Urinary bladder (tissue), 3 donors: ENCODE measurements at regions not wholly inside any gene's neighbourhood (a gene's known extent, or its start where the extent isn't known, plus 50 kb on each side); places are given as distances from the start of the nearest gene placed in this dataset.
"Not testable (repeated sequence)": the region's sequence is repeated elsewhere in the genome, so short reads cannot be mapped to it uniquely, and the experiment has no call there.

Experiments used
- DNase-seq: peaks from one replicate; pipeline ENCODE4 v3.0.0-alpha.2; 2015; ENCODE audit errors: extremely low spot score
- H3K27ac ChIP-seq: one replicate; pipeline ENCODE4 v1.5.1; 2013; ENCODE audit warnings: low read depth, mild to moderate bottlenecking, moderate library complexity
- H3K36me3 ChIP-seq: one replicate; pipeline ENCODE4 v1.6.1; 2013; ENCODE audit warnings: mild to moderate bottlenecking, moderate library complexity; ENCODE audit not compliant: insufficient read depth
- H3K4me1 ChIP-seq: one replicate; pipeline ENCODE4 v1.6.1; 2013; ENCODE audit warnings: mild to moderate bottlenecking, moderate library complexity; ENCODE audit not compliant: insufficient read depth
- H3K4me3 ChIP-seq: one replicate; pipeline ENCODE4 v1.5.1; 2013; ENCODE audit warnings: low read depth, low read length
- WGBS: extraction: QIAGEN DNeasy Blood & Tissue Kit; methylation state at CpG from one replicate; pipeline ENCODE4 v1.1.7; 2013; 5-methylcytosine and 5-hydroxymethylcytosine counted together
- donor health status: healthy with polysubstance abuse.
- donor health status: healthy.

- no peak for DNase-seq
- no peaks in the 10 kb centered on the region for H3K4me1 ChIP-seq
- no peak overlapping the region for H3K27ac ChIP-seq
- H3K4me3 ChIP-seq, result no peak overlapping the region
- H3K36me3 ChIP-seq, result no peaks in the 10 kb centered on the region
- 44% methylated on average over 1 of the region's 1 CpG for WGBS
These were observed 191.6 kb upstream of the CTNND2 start for GRCh38 chr5:12095808-12096281.

- no peaks in the 10 kb centered on the region for H3K4me1 ChIP-seq
- WGBS, result 97% methylated on average over 6 of the region's 6 CpGs
- DNase-seq, result no peak
- H3K4me3 ChIP-seq, result no peak overlapping the region
- H3K36me3 ChIP-seq, result no peaks in the 10 kb centered on the region
- H3K27ac ChIP-seq, result no peak overlapping the region
These were observed 189.3 kb upstream of the CTNND2 start for GRCh38 chr5:12093586-12093985.

GRCh38 chr5:12080761-12081160 is 176.5 kb upstream of the CTNND2 start:
- Histone ChIP-seq H3K36me3 (no peaks in the 10 kb centered on the region), H3K27ac (no peak overlapping the region), H3K4me3 (no peak overlapping the region), H3K4me1 (no peaks in the 10 kb centered on the region)
- 59% methylated on average over 1 of the region's 1 CpG for WGBS
- DNase-seq, result no peak

GRCh38 chr5:12078286-12078685 is 174.0 kb upstream of the CTNND2 start:
- not testable (repeated sequence) for H3K27ac ChIP-seq, DNase-seq, H3K4me3 ChIP-seq, H3K36me3 ChIP-seq, H3K4me1 ChIP-seq
- 81% methylated on average over 3 of the region's 3 CpGs for WGBS

GRCh38 chr5:12073426-12073825 is 169.2 kb upstream of the CTNND2 start:
- no peaks in the 10 kb centered on the region for H3K36me3 ChIP-seq
- no peak overlapping the region for H3K4me3 ChIP-seq
- no peak for DNase-seq
- 47% methylated on average over 3 of the region's 3 CpGs for WGBS
- no peak overlapping the region for H3K27ac ChIP-seq
- H3K4me1 ChIP-seq, result no peaks in the 10 kb centered on the region

- Histone ChIP-seq H3K27ac (no peak overlapping the region), H3K36me3 (no peaks in the 10 kb centered on the region), H3K4me3 (no peak overlapping the region), H3K4me1 (no peaks in the 10 kb centered on the region)
- no peak for DNase-seq
- WGBS, result 49% methylated on average over 5 of the region's 5 CpGs
These were observed 168.2 kb upstream of the CTNND2 start for GRCh38 chr5:12072441-12072840.

- no peaks in the 10 kb centered on the region for H3K4me1 ChIP-seq
- WGBS, result 75% methylated on average over 2 of the region's 2 CpGs
- DNase-seq, result no peak
- no peak overlapping the region for H3K4me3 ChIP-seq
- H3K27ac ChIP-seq, result no peak overlapping the region
- no peaks in the 10 kb centered on the region for H3K36me3 ChIP-seq
These were observed 167.2 kb upstream of the CTNND2 start for GRCh38 chr5:12071455-12071854.

- Histone ChIP-seq H3K4me3 (no peak overlapping the region), H3K27ac (no peak overlapping the region), H3K4me1 (no peaks in the 10 kb centered on the region), H3K36me3 (no peaks in the 10 kb centered on the region)
- DNase-seq, result peak; percentile 0
- WGBS, result 45% methylated on average over 5 of the region's 5 CpGs
These were observed 119.5 kb upstream of the CTNND2 start for GRCh38 chr5:12023614-12024241.

- Histone ChIP-seq H3K4me1 (no peaks in the 10 kb centered on the region), H3K36me3 (no peaks in the 10 kb centered on the region), H3K27ac (no peak overlapping the region), H3K4me3 (no peak overlapping the region)
- no peak for DNase-seq
- 75% methylated on average over 3 of the region's 3 CpGs for WGBS
These were observed 118.2 kb upstream of the CTNND2 start for GRCh38 chr5:12022444-12022843.

- no peak for DNase-seq
- Histone ChIP-seq H3K4me1 (no peaks in the 10 kb centered on the region), H3K36me3 (no peaks in the 10 kb centered on the region), H3K27ac (peak overlapping the region; percentile 23), H3K4me3 (no peak overlapping the region)
- WGBS, result 96% methylated on average over 1 of the region's 1 CpG
These were observed 115.1 kb upstream of the CTNND2 start for GRCh38 chr5:12019306-12019705.

- H3K4me3 ChIP-seq, result no peak overlapping the region
- H3K4me1 ChIP-seq, result no peaks in the 10 kb centered on the region
- H3K27ac ChIP-seq, result no peak overlapping the region
- DNase-seq, result no peak
- WGBS, result 67% methylated on average over 10 of the region's 10 CpGs
- H3K36me3 ChIP-seq, result no peaks in the 10 kb centered on the region
These were observed 112.8 kb upstream of the CTNND2 start for GRCh38 chr5:12017007-12017406.

- WGBS, result 44% methylated on average over 7 of the region's 7 CpGs
These were observed 112.0 kb upstream of the CTNND2 start for GRCh38 chr5:12016159-12016746.

GRCh38 chr5:12013351-12013750 is 109.1 kb upstream of the CTNND2 start:
- Histone ChIP-seq H3K4me1 (no peaks in the 10 kb centered on the region), H3K27ac (no peak overlapping the region), H3K4me3 (no peak overlapping the region), H3K36me3 (no peaks in the 10 kb centered on the region)
- no peak for DNase-seq
- 58% methylated on average over 1 of the region's 1 CpG for WGBS

More at GRCh38 chr5:12016159-12016746, 112.0 kb upstream of the CTNND2 start:
- no peak overlapping the region for H3K4me3 ChIP-seq
- DNase-seq, result no peak
- no peaks in the 10 kb centered on the region for H3K4me1 ChIP-seq
- no peak overlapping the region for H3K27ac ChIP-seq
- no peaks in the 10 kb centered on the region for H3K36me3 ChIP-seq

- H3K4me1 ChIP-seq, result no peaks in the 10 kb centered on the region
- H3K27ac ChIP-seq, result no peak overlapping the region
- 68% methylated on average over 2 of the region's 2 CpGs for WGBS
- H3K4me3 ChIP-seq, result no peak overlapping the region
- no peaks in the 10 kb centered on the region for H3K36me3 ChIP-seq
- no peak for DNase-seq
These were observed 99.4 kb upstream of the CTNND2 start for GRCh38 chr5:12003680-12004079.
